ENCODE measurements at regions not wholly inside any gene's neighbourhood (a gene's known extent, or its start where the extent isn't known, plus 50 kb on each side); places are given as distances from the start of the nearest gene placed in this dataset.

- intact Hi-C loops (cut with DNase I): loop anchor here (5.0 kb wide), 1 partner anchor 95 kb away; no protein-coding TSS in a partner anchor
- TF ChIP-seq POLR2A (IDR thresholded peaks at IDR 0.05; ENCODE audit: low read depth) (no peak), POLR2AphosphoS5 (IDR thresholded peaks at IDR 0.05) (no peak), EP300 (IDR thresholded peaks at IDR 0.05) (no peak), CTCF (IDR thresholded peaks at IDR 0.05) (no peak)
- Histone ChIP-seq H3K27me3 (no peaks in the 10 kb centered on the region), H3K4me3 (peak overlapping the region in 2 of 4 donors; percentile 22 to 26), H3K9me3 (no peaks in the 10 kb centered on the region), H3K27ac (replicated peaks in 1 of 4) (peak overlapping the region; percentile 96 to 99 (median 98)), H3K36me3 (no peaks in the 10 kb centered on the region), H3K4me1 (peaks cover 94 to 100% (median 100%) of the 10 kb centered on the region in 4 donors)
- 63% methylated on average over 10 of the region's 11 CpGs for WGBS
- DNase-seq (ENCODE audit: extremely low spot score): no peak
Observed at GRCh38 chr17:77426676-77427386, 286.1 kb downstream of the SEC14L1 start.

- no peak for DNase-seq (ENCODE audit: extremely low spot score)
- intact Hi-C loops (cut with DNase I): loop anchor here (5.0 kb wide), 1 partner anchor 95 kb away; no protein-coding TSS in a partner anchor
- H3K27ac ChIP-seq (replicated peaks in 1 of 4): peak overlapping the region; percentile 96 to 99 (median 98)
- TF ChIP-seq POLR2A (IDR thresholded peaks at IDR 0.05; ENCODE audit: low read depth) (no peak), CTCF (IDR thresholded peaks at IDR 0.05) (peak in 1 of 3 experiments; percentile 3), EP300 (IDR thresholded peaks at IDR 0.05) (no peak), POLR2AphosphoS5 (IDR thresholded peaks at IDR 0.05) (peak in 1 of 2 donors; percentile 59)
- no peak overlapping the region for H3K4me3 ChIP-seq
- peaks cover 89 to 100% (median 100%) of the 10 kb centered on the region in 4 donors for H3K4me1 ChIP-seq
- no peaks in the 10 kb centered on the region for H3K27me3 ChIP-seq
- H3K9me3 ChIP-seq: no peaks in the 10 kb centered on the region
- WGBS: 14% methylated on average over 5 of the region's 14 CpGs
- H3K36me3 ChIP-seq: no peaks in the 10 kb centered on the region
Observed at GRCh38 chr17:77427391-77427991, 286.7 kb downstream of the SEC14L1 start.

GRCh38 chr17:77428020-77428748, 287.4 kb downstream of the SEC14L1 start:
- no peaks in the 10 kb centered on the region for H3K36me3 ChIP-seq
- no peak overlapping the region for H3K4me3 ChIP-seq
- H3K27me3 ChIP-seq: no peaks in the 10 kb centered on the region
- no peaks in the 10 kb centered on the region for H3K9me3 ChIP-seq
- 57% methylated on average over 12 of the region's 13 CpGs for WGBS
- H3K27ac ChIP-seq (replicated peaks in 1 of 4): peak overlapping the region; percentile 96 to 99 (median 98)
- intact Hi-C loops (cut with DNase I): loop anchor here (2.0 to 5.0 kb wide), 2 partner anchors 67 to 96 kb away; no protein-coding TSS in a partner anchor
- peaks cover 89 to 100% (median 100%) of the 10 kb centered on the region in 4 donors for H3K4me1 ChIP-seq
- TF ChIP-seq EP300 (IDR thresholded peaks at IDR 0.05) (no peak), CTCF (IDR thresholded peaks at IDR 0.05) (no peak), POLR2AphosphoS5 (IDR thresholded peaks at IDR 0.05) (no peak), POLR2A (IDR thresholded peaks at IDR 0.05; ENCODE audit: low read depth) (no peak)
- no peak for DNase-seq (ENCODE audit: extremely low spot score)

- peak overlapping the region; percentile 96 to 99 (median 98) for H3K27ac ChIP-seq (replicated peaks in 1 of 4)
- no peaks in the 10 kb centered on the region for H3K36me3 ChIP-seq
- H3K4me1 ChIP-seq: peaks cover 89 to 100% (median 100%) of the 10 kb centered on the region in 4 donors
- H3K9me3 ChIP-seq: no peaks in the 10 kb centered on the region
- 57% methylated on average over 12 of the region's 16 CpGs for WGBS
- no peaks in the 10 kb centered on the region for H3K27me3 ChIP-seq
- DNase-seq (ENCODE audit: extremely low spot score): no peak
- intact Hi-C loops (cut with DNase I): loop anchor here (2.0 to 5.0 kb wide), 2 partner anchors 66 to 97 kb away; no protein-coding TSS in a partner anchor
- TF ChIP-seq POLR2AphosphoS5 (IDR thresholded peaks at IDR 0.05) (no peak), CTCF (IDR thresholded peaks at IDR 0.05) (no peak), EP300 (IDR thresholded peaks at IDR 0.05) (no peak), POLR2A (IDR thresholded peaks at IDR 0.05; ENCODE audit: low read depth) (no peak)
- H3K4me3 ChIP-seq: no peak overlapping the region
Observed at GRCh38 chr17:77428749-77429368, 288.1 kb downstream of the SEC14L1 start.
